Stomach (tissue), 8 donors: ENCODE measurements at regions not wholly inside any gene's neighbourhood (a gene's known extent, or its start where the extent isn't known, plus 50 kb on each side); places are given as distances from the start of the nearest gene placed in this dataset.
A peak's percentile ranks its signal among the peaks of the same experiment; 100 is the strongest.
"Not testable (repeated sequence)": the region's sequence is repeated elsewhere in the genome, so short reads cannot be mapped to it uniquely, and the experiment has no call there.

Experiments
- DNase-seq, 2 donors: peaks; one replicate each; pipeline versions ENCODE4 v3.0.0 to v3.0.0-alpha.2; 2013 to 2019
- H3K27ac ChIP-seq, 5 donors: fragments of 200-600 bp in 4 of 5; sonication (generic) in 4 of 5; one replicate each; pipeline ENCODE4 v1.5.1; 2013 to 2019; ENCODE audit warnings: mild to moderate bottlenecking in 1 of 5, moderate library complexity in 1 of 5
- H3K27me3 ChIP-seq, 3 donors: fragments of 200-600 bp; sonication (generic); one replicate each; pipeline ENCODE4 v1.5.1; 2017 to 2019; ENCODE audit warnings: mixed run types in 1 of 3
- H3K36me3 ChIP-seq, 4 donors: fragments of 200-600 bp; sonication (generic); 1 replicate in 3 of 4; 2 replicates in 1 of 4; pipeline ENCODE4 v1.5.1; 2016 to 2019
- H3K4me1 ChIP-seq, 4 donors: fragments of 200-600 bp; sonication (generic); one replicate each; pipeline ENCODE4 v1.5.1; 2016 to 2019
- H3K4me3 ChIP-seq, 4 donors: fragments of 200-600 bp; sonication (generic) in 3 of 4; one replicate each; pipeline ENCODE4 v1.5.1; 2016 to 2019; ENCODE audit warnings: mild to moderate bottlenecking in 1 of 4
- H3K9me3 ChIP-seq, 4 donors: fragments of 200-600 bp; sonication (generic); one replicate each; pipeline ENCODE4 v1.5.1; 2016 to 2019
- EP300 ChIP-seq: sonication (generic); formaldehyde crosslinking; IDR thresholded peaks from one replicate; pipeline ENCODE4 v1.6.1; 2017; ENCODE audit warnings: antibody characterized with exemption
- POLR2A ChIP-seq, 4 donors: fragments of 450-650 bp; IDR thresholded peaks; one replicate each; pipeline ENCODE4 v1.6.1; 2016; ENCODE audit warnings: antibody characterized with exemption in 4 of 4, control low read depth in 2 of 4, mild to moderate bottlenecking in 1 of 4, moderate library complexity in 1 of 4
- POLR2AphosphoS5 ChIP-seq, 3 donors: sonication (generic); formaldehyde crosslinking; IDR thresholded peaks; one replicate each; pipeline ENCODE4 v1.6.1; 2016; ENCODE audit warnings: antibody characterized with exemption in 3 of 3
- WGBS, 5 donors: extraction: QIAGEN DNeasy Blood & Tissue Kit in 3 of 5; methylation state at CpG; one replicate each; pipeline versions ENCODE4 v1.1.5 to v1.1.7; 2013 to 2018; 5-methylcytosine and 5-hydroxymethylcytosine counted together
- intact Hi-C: fragments of 100-400 bp; cut with DNase I; formaldehyde crosslinking; loops from one replicate; pipeline ENCODE4 v1.15.1; 2023; ENCODE audit warnings: low total_unique reads
- TF ChIP-seq, protein P1 (sequence below), 7 experiments: fragments of 450-650 bp in 4 of 7; fragments of 200-600 bp in 3 of 7; sonication (generic) in 3 of 7; IDR thresholded peaks; one replicate each; pipeline ENCODE4 v1.5.1; 2016 to 2019; ENCODE audit warnings: antibody characterized with exemption in 7 of 7, control low read depth in 2 of 7, mild to moderate bottlenecking in 1 of 7
- donor health status: healthy with polysubstance abuse.
- donor health status: Bipolar disorder and iron deficiency.
- donor health status: healthy.

DNA sequence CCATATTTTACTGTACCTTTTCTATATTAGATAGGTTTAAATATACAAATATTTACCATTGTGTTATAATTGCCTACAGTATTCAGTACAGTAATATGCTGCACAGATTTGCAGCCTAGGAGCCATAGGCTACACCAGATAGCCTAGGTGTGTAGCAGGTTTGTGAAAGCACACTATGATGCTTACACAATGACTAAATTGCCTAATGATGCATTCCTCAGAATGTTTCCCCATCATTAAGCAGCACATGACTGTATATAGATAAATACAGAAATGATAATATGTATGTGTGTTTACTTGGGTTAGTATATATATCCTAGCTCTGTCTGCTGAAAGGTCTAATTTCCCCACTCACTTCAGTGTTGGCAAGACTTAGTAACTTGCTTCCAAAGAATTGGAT, 65.8 kb downstream of the MYL3 start:
- TF ChIP-seq POLR2A (IDR thresholded peaks at IDR 0.05) (no peak), POLR2AphosphoS5 (IDR thresholded peaks at IDR 0.05) (no peak), EP300 (no peak)
- TF ChIP-seq, protein P1, sequence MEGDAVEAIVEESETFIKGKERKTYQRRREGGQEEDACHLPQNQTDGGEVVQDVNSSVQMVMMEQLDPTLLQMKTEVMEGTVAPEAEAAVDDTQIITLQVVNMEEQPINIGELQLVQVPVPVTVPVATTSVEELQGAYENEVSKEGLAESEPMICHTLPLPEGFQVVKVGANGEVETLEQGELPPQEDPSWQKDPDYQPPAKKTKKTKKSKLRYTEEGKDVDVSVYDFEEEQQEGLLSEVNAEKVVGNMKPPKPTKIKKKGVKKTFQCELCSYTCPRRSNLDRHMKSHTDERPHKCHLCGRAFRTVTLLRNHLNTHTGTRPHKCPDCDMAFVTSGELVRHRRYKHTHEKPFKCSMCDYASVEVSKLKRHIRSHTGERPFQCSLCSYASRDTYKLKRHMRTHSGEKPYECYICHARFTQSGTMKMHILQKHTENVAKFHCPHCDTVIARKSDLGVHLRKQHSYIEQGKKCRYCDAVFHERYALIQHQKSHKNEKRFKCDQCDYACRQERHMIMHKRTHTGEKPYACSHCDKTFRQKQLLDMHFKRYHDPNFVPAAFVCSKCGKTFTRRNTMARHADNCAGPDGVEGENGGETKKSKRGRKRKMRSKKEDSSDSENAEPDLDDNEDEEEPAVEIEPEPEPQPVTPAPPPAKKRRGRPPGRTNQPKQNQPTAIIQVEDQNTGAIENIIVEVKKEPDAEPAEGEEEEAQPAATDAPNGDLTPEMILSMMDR (IDR thresholded peaks at IDR 0.05), result no peak
- intact Hi-C loops, result no loop called here
- DNase-seq, result peak in 1 of 2 donors; percentile 8

DNA sequence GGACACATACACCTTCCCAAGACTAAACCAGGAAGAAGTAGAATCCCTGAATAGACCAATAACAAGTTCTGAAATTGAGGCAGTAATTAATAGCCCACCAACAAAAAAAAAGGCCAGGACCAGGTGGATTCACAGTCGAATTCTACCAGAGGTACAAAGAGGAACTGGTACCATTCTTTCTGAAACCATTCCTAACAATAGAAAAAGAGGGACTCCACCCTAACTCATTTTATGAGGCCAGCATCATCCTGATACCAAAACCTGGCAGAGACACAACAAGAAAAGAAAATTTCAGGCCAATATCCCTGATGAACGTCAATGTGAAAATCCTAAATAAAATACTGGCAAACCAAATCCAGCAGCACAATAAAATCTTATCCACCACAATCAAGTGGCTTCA, 69.9 kb downstream of the MYL3 start:
- H3K9me3 ChIP-seq, H3K4me1 ChIP-seq, intact Hi-C loops, H3K4me3 ChIP-seq, H3K27ac ChIP-seq, H3K27me3 ChIP-seq, DNase-seq, H3K36me3 ChIP-seq: not testable (repeated sequence)
- 80 to 93% (median 88%) methylated on average over 2 of the region's 2 CpGs for WGBS, 5 donors

More for the DNA sequence above, 65.8 kb downstream of the MYL3 start:
- no peak overlapping the region for H3K4me3 ChIP-seq
- H3K4me1 ChIP-seq, result no peaks in the 10 kb centered on the region
- H3K9me3 ChIP-seq, result peaks cover 0 to 8% (median 3%) of the 10 kb centered on the region in 4 donors
- no peaks in the 10 kb centered on the region for H3K27me3 ChIP-seq
- H3K27ac ChIP-seq, result no peak overlapping the region
- no peaks in the 10 kb centered on the region for H3K36me3 ChIP-seq

DNA sequence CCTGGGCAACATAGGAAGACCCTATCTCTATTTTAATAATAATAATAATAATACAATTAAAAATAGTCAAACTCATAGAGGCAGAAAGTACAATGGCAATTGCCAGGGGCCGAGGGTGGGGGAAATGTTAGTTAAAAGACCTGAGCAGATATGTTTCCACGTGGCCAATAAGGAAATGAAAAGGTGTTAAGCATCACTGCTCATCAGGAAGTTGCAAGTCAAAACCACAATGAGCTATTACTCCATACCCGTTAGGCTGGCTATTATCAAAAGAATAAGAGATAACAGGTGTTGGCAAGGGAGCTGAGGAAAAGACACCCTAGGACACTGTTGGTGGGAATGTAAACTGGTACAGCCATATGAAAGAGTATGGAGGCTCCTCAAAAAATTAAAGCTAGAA, 60.4 kb upstream of the PRSS50 start:
- no peaks in the 10 kb centered on the region for H3K4me1 ChIP-seq
- WGBS, 5 donors, result 41 to 53% (median 52%) methylated on average over 3 of the region's 3 CpGs

DNA sequence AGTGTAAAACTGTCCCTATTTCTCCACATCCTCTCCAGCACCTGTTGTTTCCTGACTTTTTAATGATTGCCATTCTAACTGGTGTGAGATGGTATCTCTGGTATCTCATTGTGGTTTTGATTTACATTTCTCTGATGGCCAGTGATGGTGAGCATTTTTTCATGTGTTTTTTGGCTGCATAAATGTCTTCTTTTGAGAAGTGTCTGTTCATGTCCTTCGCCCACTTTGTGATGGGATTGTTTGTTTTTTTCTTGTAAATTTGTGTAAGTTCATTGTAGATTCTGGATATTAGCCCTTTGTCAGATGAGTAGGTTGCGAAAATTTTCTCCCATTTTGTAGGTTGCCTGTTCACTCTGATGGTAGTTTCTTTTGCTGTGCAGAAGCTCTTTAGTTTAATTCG, 54.8 kb upstream of the PRSS50 start:
- peaks cover 9 to 52% (median 22%) of the 10 kb centered on the region in 4 donors for H3K9me3 ChIP-seq
- H3K36me3 ChIP-seq, intact Hi-C loops, H3K27ac ChIP-seq, H3K4me3 ChIP-seq, H3K27me3 ChIP-seq, DNase-seq, H3K4me1 ChIP-seq: not testable (repeated sequence)
- WGBS, 5 donors, result 75 to 96% (median 85%) methylated on average over 2 of the region's 3 CpGs

More for the DNA sequence above, 60.4 kb upstream of the PRSS50 start:
- intact Hi-C loops, result no loop called here
- Histone ChIP-seq H3K27me3 (no peaks in the 10 kb centered on the region), H3K36me3 (no peaks in the 10 kb centered on the region), H3K4me3 (no peak overlapping the region), H3K9me3 (peaks cover 0 to 24% (median 7%) of the 10 kb centered on the region in 4 donors), H3K27ac (no peak overlapping the region)
- no peak for DNase-seq
- TF ChIP-seq POLR2A (IDR thresholded peaks at IDR 0.05) (no peak), POLR2AphosphoS5 (IDR thresholded peaks at IDR 0.05) (no peak), EP300 (no peak)

DNA sequence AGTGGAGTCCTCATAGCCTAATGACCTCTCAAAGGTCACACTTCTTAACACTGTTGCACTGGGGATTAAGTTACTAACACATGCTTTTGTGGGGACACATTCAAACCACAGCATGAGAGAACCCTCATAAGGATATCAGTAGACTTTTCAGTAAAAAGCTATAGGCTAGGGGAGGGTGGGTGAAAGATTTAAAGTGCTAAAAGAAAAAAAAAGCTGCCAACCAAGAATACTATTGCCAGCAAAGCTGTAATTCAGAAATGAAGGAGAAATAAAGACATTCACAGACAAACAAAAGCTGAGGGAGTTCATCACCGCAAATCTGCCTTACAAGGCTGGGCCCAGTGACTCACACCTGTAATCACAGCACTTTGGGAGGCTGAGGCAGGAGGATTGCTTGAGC, 50.4 kb upstream of the PRSS50 start:
- Histone ChIP-seq H3K4me3 (no peak overlapping the region), H3K27ac (no peak overlapping the region), H3K9me3 (peaks cover 9 to 83% (median 48%) of the 10 kb centered on the region in 4 donors), H3K27me3 (no peaks in the 10 kb centered on the region), H3K4me1 (no peaks in the 10 kb centered on the region), H3K36me3 (no peaks in the 10 kb centered on the region)
- DNase-seq, result no peak
- WGBS, 5 donors, result 83 to 100% (median 96%) methylated on average over 1 of the region's 1 CpG
- intact Hi-C loops, result no loop called here
- TF ChIP-seq, protein P1 (IDR thresholded peaks at IDR 0.05), result no peak
- TF ChIP-seq POLR2AphosphoS5 (IDR thresholded peaks at IDR 0.05) (no peak), EP300 (no peak), POLR2A (IDR thresholded peaks at IDR 0.05) (no peak)
